B cell (primary cell): ENCODE measurements at regions not wholly inside any gene's neighbourhood (a gene's known extent, or its start where the extent isn't known, plus 50 kb on each side); places are given as distances from the start of the nearest gene placed in this dataset.

Source experiments
- ATAC-seq: fragments of 200-7000 bp; cut with Tn5 transposase; one replicate; pipeline ENCODE4 v1.10.0; 2021; ENCODE audit warnings: low read depth, mild to moderate bottlenecking, moderate number of reproducible peaks, moderate library complexity
- CTCF ChIA-PET: fragments of 350-600 bp; sonication (Branson Sonifier 250); formaldehyde crosslinking; loops from one replicate; lab custom pipeline; 2021; ENCODE audit warnings: antibody characterized with exemption, inconsistent platforms; lab: Charles Lee
- POLR2A ChIA-PET: fragments of 350-600 bp; sonication (Branson Sonifier 250); formaldehyde crosslinking; loops from one replicate; lab custom pipeline; 2021; ENCODE audit warnings: antibody characterized with exemption; lab: Charles Lee
- DNase-seq: peaks from one replicate; pipeline ENCODE4 v3.0.0; 2013
- H2AFZ ChIP-seq: 2 replicates; pipeline ENCODE4 v1.6.1; 2012; ENCODE audit warnings: mild to moderate bottlenecking, low read depth, low read length; ENCODE audit not compliant: insufficient read depth, poor library complexity, severe bottlenecking
- H3K27ac ChIP-seq, 2 donors: 1 replicate in 1 of 2; 2 replicates in 1 of 2; pipeline ENCODE4 v1.5.1; 2012 to 2013; ENCODE audit warnings: low read length in 2 of 2, mild to moderate bottlenecking in 2 of 2, moderate library complexity in 1 of 2
- H3K27me3 ChIP-seq, 4 experiments: fragments of 200-600 bp in 1 of 4; sonication (generic) in 1 of 4; replicated peaks in 1 of 4; 1 replicate in 2 of 4; 2 replicates in 2 of 4; pipeline versions ENCODE4 v1.6.1 to v1.7.0; 2013 to 2016; ENCODE audit warnings: low read length in 3 of 4, mild to moderate bottlenecking in 2 of 4, mixed read lengths in 1 of 4, moderate library complexity in 1 of 4; ENCODE audit not compliant: insufficient read depth in 4 of 4, control insufficient read depth in 3 of 4; ENCODE audit errors: control extremely low read depth in 1 of 4
- H3K36me3 ChIP-seq, 2 experiments: replicated peaks in 1 of 2; 1 replicate in 1 of 2; 2 replicates in 1 of 2; pipeline versions ENCODE4 v1.6.1 to v1.7.1; 2013; ENCODE audit warnings: low read length in 1 of 2; ENCODE audit not compliant: insufficient read depth in 2 of 2, control insufficient read depth in 1 of 2; ENCODE audit errors: control extremely low read depth in 1 of 2, extremely low read depth in 1 of 2
- H3K4me1 ChIP-seq, 2 donors: fragments of 200-600 bp in 1 of 2; sonication (generic) in 1 of 2; 1 replicate in 1 of 2; 2 replicates in 1 of 2; pipeline versions ENCODE4 v1.5.1 to v1.6.1; 2013 to 2017; ENCODE audit warnings: low read length in 2 of 2; ENCODE audit not compliant: control insufficient read depth in 2 of 2, insufficient read depth in 2 of 2
- H3K4me2 ChIP-seq: replicated peaks from 2 replicates; pipeline ENCODE3; 2012; ENCODE audit warnings: mild to moderate bottlenecking, low read depth, low read length; ENCODE audit not compliant: poor library complexity, severe bottlenecking
- H3K4me3 ChIP-seq, 5 experiments: fragments of 200-600 bp in 1 of 5; sonication (generic) in 1 of 5; 1 replicate in 3 of 5; 2 replicates in 2 of 5; pipeline versions ENCODE4 v1.5.1 to v1.7.0; 2011 to 2016; ENCODE audit warnings: low read length in 4 of 5, mild to moderate bottlenecking in 4 of 5, low read depth in 2 of 5, control low read depth in 1 of 5, moderate library complexity in 1 of 5; ENCODE audit not compliant: insufficient read depth in 1 of 5; ENCODE audit errors: control extremely low read depth in 1 of 5, extremely low read depth in 1 of 5
- H3K79me2 ChIP-seq: fragments of 200-600 bp; sonication (generic); one replicate; pipeline ENCODE4 v1.6.0; 2016; ENCODE audit warnings: low read length; ENCODE audit not compliant: control insufficient read depth, insufficient read depth
- H3K9ac ChIP-seq: fragments of 200-600 bp; sonication (generic); 2 replicates; pipeline ENCODE4 v1.6.1; 2017; ENCODE audit warnings: mild to moderate bottlenecking, low read length, moderate library complexity
- H3K9me3 ChIP-seq, 3 donors: one replicate each; pipeline versions ENCODE4 v1.6.1 to v1.7.1; 2013; ENCODE audit warnings: low read length in 2 of 3; ENCODE audit not compliant: control insufficient read depth in 2 of 3, insufficient read depth in 1 of 3; ENCODE audit errors: control extremely low read depth in 1 of 3
- H4K20me1 ChIP-seq: 2 replicates; pipeline ENCODE4 v1.6.0; 2012; ENCODE audit warnings: mild to moderate bottlenecking, low read length; ENCODE audit not compliant: insufficient read depth, control insufficient read depth, poor library complexity, severe bottlenecking
- H3K27ac Mint-ChIP-seq: one replicate; pipeline ENCODE4 v1.8.0; 2021; ENCODE audit warnings: mixed read lengths
- H3K27me3 Mint-ChIP-seq: one replicate; pipeline ENCODE4 v1.8.0; 2021; ENCODE audit warnings: mixed read lengths
- H3K4me1 Mint-ChIP-seq: one replicate; pipeline ENCODE4 v1.8.0; 2021; ENCODE audit warnings: mixed read lengths
- H3K4me3 Mint-ChIP-seq: one replicate; pipeline ENCODE4 v1.8.0; 2021; ENCODE audit warnings: mixed read lengths
- H3K9me3 Mint-ChIP-seq: one replicate; pipeline ENCODE4 v1.8.0; 2022; ENCODE audit warnings: mixed read lengths; ENCODE audit not compliant: insufficient read depth
- CTCF ChIP-seq: fragments of 200-600 bp; IDR thresholded peaks from one replicate; pipeline ENCODE4 v1.8.0; 2022; ENCODE audit warnings: antibody characterized with exemption, mild to moderate bottlenecking
- EZH2 ChIP-seq: IDR thresholded peaks from 2 replicates; pipeline ENCODE4 v1.6.1; 2012; ENCODE audit warnings: borderline replicate concordance, low read depth, mild to moderate bottlenecking, moderate library complexity, low read length; ENCODE audit not compliant: insufficient read depth, poor library complexity, severe bottlenecking
- WGBS: methylation state at CpG from one replicate; pipeline ENCODE4 v1.1.5; 2013; ENCODE audit warnings: missing lambda C conversion rate; ENCODE audit not compliant: insufficient coverage; 5-methylcytosine and 5-hydroxymethylcytosine counted together
- intact Hi-C: fragments of 100-400 bp; cut with micrococcal nuclease; formaldehyde crosslinking; loops from one replicate; pipeline ENCODE4 v1.10.0; 2022

- intact Hi-C loops: no loop called here
Observed at GRCh38 chr10:61592581-61592980, 70.1 kb upstream of the CABCOCO1 start.

More at GRCh38 chr10:61592581-61592980, 70.1 kb upstream of the CABCOCO1 start:
- Mint-ChIP-seq H3K27me3 (peaks cover 11% of the 10 kb centered on the region), H3K27ac (no peak overlapping the region), H3K4me1 (peaks cover 7% of the 10 kb centered on the region), H3K4me3 (no peak overlapping the region), H3K9me3 (no peaks in the 10 kb centered on the region)
- Histone ChIP-seq H3K4me2 (no peak overlapping the region), H4K20me1 (no peaks in the 10 kb centered on the region), H3K36me3 (no peaks in the 10 kb centered on the region), H2AFZ (no peak overlapping the region), H3K9me3 (no peaks in the 10 kb centered on the region), H3K9ac (no peak overlapping the region), H3K27me3 (no peaks in the 10 kb centered on the region), H3K4me1 (no peaks in the 10 kb centered on the region), H3K27ac (no peak overlapping the region), H3K79me2 (no peaks in the 10 kb centered on the region), H3K4me3 (no peak overlapping the region)
- POLR2A ChIA-PET: no interaction called here
- ATAC-seq: no peak
- no peak for TF ChIP-seq EZH2
- TF ChIP-seq CTCF: no peak
- no peak for DNase-seq
- 67% methylated on average over 1 of the region's 2 CpGs for WGBS
- CTCF ChIA-PET: interaction anchor here (1.8 kb wide), 1 partner anchor 15 kb away, joined by 3 read pairs; no protein-coding TSS in a partner anchor
